ENCODE measurements at regions not wholly inside any gene's neighbourhood (a gene's known extent, or its start where the extent isn't known, plus 50 kb on each side); places are given as distances from the start of the nearest gene placed in this dataset.

GRCh38 chr2:24439971-24440340 is 51.1 kb upstream of the NCOA1 start:
- no peak for DNase-seq

- no peak for DNase-seq
Measured at GRCh38 chr2:24439280-24439970, 51.6 kb upstream of the NCOA1 start.

GRCh38 chr2:24438106-24438505 is 52.9 kb upstream of the NCOA1 start:
- no peak for DNase-seq

GRCh38 chr2:24435391-24436316 is 55.4 kb upstream of the NCOA1 start:
- peak; percentile 67 for DNase-seq

GRCh38 chr2:24434541-24434940 is 56.5 kb upstream of the NCOA1 start:
- no peak for DNase-seq

GRCh38 chr2:24432735-24433134 is 58.3 kb upstream of the NCOA1 start:
- no peak for DNase-seq

GRCh38 chr2:24432121-24432520 is 58.9 kb upstream of the NCOA1 start:
- no peak for DNase-seq

GRCh38 chr2:24429197-24430074 is 61.6 kb upstream of the NCOA1 start:
- DNase-seq: no peak

- DNase-seq: no peak
Measured at GRCh38 chr2:24424387-24424786, 64.1 kb upstream of the ITSN2 start.

- DNase-seq: no peak
Measured at GRCh38 chr2:24423095-24423494, 62.8 kb upstream of the ITSN2 start.

- no peak for DNase-seq
Measured at GRCh38 chr2:24421668-24422067, 61.3 kb upstream of the ITSN2 start.

GRCh38 chr2:24420373-24420772 is 60.0 kb upstream of the ITSN2 start:
- DNase-seq: no peak

GRCh38 chr2:24418166-24418841 is 58.0 kb upstream of the ITSN2 start:
- DNase-seq: no peak

GRCh38 chr2:24412812-24413211 is 52.5 kb upstream of the ITSN2 start:
- no peak for DNase-seq

- no peak for DNase-seq
Measured at GRCh38 chr2:24411488-24412151, 51.3 kb upstream of the ITSN2 start.

GRCh38 chr2:24410976-24411375 is 50.6 kb upstream of the ITSN2 start:
- DNase-seq: no peak

GRCh38 chr2:24409700-24410556 is 49.6 kb upstream of the ITSN2 start:
- peak; percentile 78 for DNase-seq
